ENCODE measurements at regions not wholly inside any gene's neighbourhood (a gene's known extent, or its start where the extent isn't known, plus 50 kb on each side); places are given as distances from the start of the nearest gene placed in this dataset.

DNA sequence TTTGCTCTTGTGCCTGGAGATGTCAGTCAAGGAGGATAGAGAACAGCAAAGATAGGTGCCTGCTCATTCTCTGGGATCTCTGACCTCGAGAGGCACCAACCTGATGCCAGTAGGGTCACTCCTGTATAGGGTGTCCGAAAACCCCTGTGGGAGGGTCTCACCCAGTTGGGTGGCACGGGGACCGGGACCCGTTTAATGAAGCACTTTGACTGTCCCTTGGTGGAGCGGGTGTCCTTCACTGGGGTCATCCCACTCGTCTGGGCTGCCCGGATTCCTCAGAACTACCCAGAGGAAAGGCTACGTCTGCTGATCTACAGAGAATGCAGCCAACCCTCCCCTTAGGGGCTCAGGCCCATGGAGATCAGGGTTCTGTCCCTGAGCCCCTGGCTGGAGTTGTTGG lies 157.6 kb downstream of the CAPZA3 start:
- Histone ChIP-seq H3K9me2 (replicated peaks; ENCODE audit: low read depth, low read length) (no peaks in the 10 kb centered on the region), H3F3A (ENCODE audit: low read depth) (no peaks in the 10 kb centered on the region), H2AFZ (ENCODE audit: low read length) (no peak overlapping the region), H3K36me3 (ENCODE audit: insufficient read depth, low read length) (no peaks in the 10 kb centered on the region), H3K4me2 (ENCODE audit: low read depth, low read length, poor library complexity, severe bottlenecking) (no peak overlapping the region), H3K4me1 (ENCODE audit: insufficient read depth, low read length, poor library complexity, severe bottlenecking) (no peaks in the 10 kb centered on the region), H3K4me3 (ENCODE audit: low read length, poor library complexity, severe bottlenecking) (no peak overlapping the region), H3K9me3 (ENCODE audit: insufficient read depth, low read depth, low read length) (no peaks in the 10 kb centered on the region), H3K79me2 (ENCODE audit: insufficient read depth, low read length) (no peaks in the 10 kb centered on the region), H4K20me1 (ENCODE audit: insufficient read depth, low read length, poor library complexity, severe bottlenecking) (no peaks in the 10 kb centered on the region), H3K9ac (ENCODE audit: low read depth, low read length, poor library complexity, severe bottlenecking) (no peak overlapping the region), H3K27me3 (ENCODE audit: insufficient read depth, low read length, poor library complexity, severe bottlenecking) (no peaks in the 10 kb centered on the region)
- no peak for TF ChIP-seq EZH2phosphoT487 (IDR thresholded peaks at IDR 0.05; ENCODE audit: borderline replicate concordance)
- TF ChIP-seq, protein P1, sequence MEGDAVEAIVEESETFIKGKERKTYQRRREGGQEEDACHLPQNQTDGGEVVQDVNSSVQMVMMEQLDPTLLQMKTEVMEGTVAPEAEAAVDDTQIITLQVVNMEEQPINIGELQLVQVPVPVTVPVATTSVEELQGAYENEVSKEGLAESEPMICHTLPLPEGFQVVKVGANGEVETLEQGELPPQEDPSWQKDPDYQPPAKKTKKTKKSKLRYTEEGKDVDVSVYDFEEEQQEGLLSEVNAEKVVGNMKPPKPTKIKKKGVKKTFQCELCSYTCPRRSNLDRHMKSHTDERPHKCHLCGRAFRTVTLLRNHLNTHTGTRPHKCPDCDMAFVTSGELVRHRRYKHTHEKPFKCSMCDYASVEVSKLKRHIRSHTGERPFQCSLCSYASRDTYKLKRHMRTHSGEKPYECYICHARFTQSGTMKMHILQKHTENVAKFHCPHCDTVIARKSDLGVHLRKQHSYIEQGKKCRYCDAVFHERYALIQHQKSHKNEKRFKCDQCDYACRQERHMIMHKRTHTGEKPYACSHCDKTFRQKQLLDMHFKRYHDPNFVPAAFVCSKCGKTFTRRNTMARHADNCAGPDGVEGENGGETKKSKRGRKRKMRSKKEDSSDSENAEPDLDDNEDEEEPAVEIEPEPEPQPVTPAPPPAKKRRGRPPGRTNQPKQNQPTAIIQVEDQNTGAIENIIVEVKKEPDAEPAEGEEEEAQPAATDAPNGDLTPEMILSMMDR (conservative IDR thresholded peaks at IDR 0.05; ENCODE audit: low read length): no peak

DNA sequence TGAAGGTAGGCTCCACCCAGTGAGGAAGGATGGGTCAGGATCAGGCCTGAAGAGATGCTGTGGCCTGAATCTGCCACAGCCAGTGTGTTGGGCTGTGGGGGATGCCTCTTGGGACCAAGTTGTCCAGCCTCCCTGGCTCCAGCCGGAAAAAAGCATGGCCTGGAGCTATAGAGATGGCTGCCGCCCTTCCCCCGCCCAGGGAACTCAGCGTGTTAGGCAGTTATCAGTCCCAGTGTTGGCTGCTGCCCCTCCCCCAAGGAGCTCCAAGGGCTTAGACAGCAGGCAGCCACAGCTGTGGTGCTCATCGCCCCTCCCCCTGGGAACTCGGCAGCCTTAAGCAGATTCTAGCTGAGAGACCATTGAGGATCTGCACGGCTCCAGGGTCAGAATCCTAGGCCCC lies 158.0 kb downstream of the CAPZA3 start:
- Histone ChIP-seq H3K4me2 (ENCODE audit: low read depth, low read length, poor library complexity, severe bottlenecking) (no peak overlapping the region), H4K20me1 (ENCODE audit: insufficient read depth, low read length, poor library complexity, severe bottlenecking) (no peaks in the 10 kb centered on the region), H3K36me3 (ENCODE audit: insufficient read depth, low read length) (no peaks in the 10 kb centered on the region), H2AFZ (ENCODE audit: low read length) (no peak overlapping the region), H3K4me3 (ENCODE audit: low read length, poor library complexity, severe bottlenecking) (no peak overlapping the region), H3K79me2 (ENCODE audit: insufficient read depth, low read length) (no peaks in the 10 kb centered on the region), H3K9ac (ENCODE audit: low read depth, low read length, poor library complexity, severe bottlenecking) (no peak overlapping the region), H3K9me3 (ENCODE audit: insufficient read depth, low read depth, low read length) (no peaks in the 10 kb centered on the region), H3K9me2 (replicated peaks; ENCODE audit: low read depth, low read length) (no peaks in the 10 kb centered on the region), H3K4me1 (ENCODE audit: insufficient read depth, low read length, poor library complexity, severe bottlenecking) (no peaks in the 10 kb centered on the region), H3F3A (ENCODE audit: low read depth) (no peaks in the 10 kb centered on the region), H3K27me3 (ENCODE audit: insufficient read depth, low read length, poor library complexity, severe bottlenecking) (no peaks in the 10 kb centered on the region)
- no peak for TF ChIP-seq EZH2phosphoT487 (IDR thresholded peaks at IDR 0.05; ENCODE audit: borderline replicate concordance)
- TF ChIP-seq, protein P1 (conservative IDR thresholded peaks at IDR 0.05; ENCODE audit: low read length): no peak

DNA sequence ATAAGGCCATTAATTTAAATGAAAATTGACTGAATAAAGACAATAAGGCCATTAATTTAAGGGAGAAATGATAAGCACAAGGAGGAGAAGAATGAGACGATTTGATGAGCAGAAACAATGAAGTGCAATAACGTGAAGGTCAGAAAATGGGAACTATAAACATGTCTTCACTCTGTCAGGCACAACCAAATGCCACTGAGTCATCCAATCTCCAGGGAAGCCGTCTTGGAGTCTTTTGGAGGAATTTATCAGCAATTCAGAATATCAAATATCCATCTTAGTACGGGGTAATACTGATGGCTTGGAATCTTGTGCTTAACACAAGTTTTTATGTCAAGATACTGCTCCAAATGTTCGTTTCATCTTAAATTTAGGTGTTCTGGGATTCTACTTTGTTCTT lies 159.9 kb downstream of the CAPZA3 start:
- Histone ChIP-seq H3K9me2 (replicated peaks; ENCODE audit: low read depth, low read length) (no peaks in the 10 kb centered on the region), H3K9ac (ENCODE audit: low read depth, low read length, poor library complexity, severe bottlenecking) (no peak overlapping the region), H3K27me3 (ENCODE audit: insufficient read depth, low read length, poor library complexity, severe bottlenecking) (no peaks in the 10 kb centered on the region), H3K4me1 (ENCODE audit: insufficient read depth, low read length, poor library complexity, severe bottlenecking) (no peaks in the 10 kb centered on the region), H3K9me3 (ENCODE audit: insufficient read depth, low read depth, low read length) (no peaks in the 10 kb centered on the region), H3K36me3 (ENCODE audit: insufficient read depth, low read length) (no peaks in the 10 kb centered on the region), H3K4me2 (ENCODE audit: low read depth, low read length, poor library complexity, severe bottlenecking) (no peak overlapping the region), H3F3A (ENCODE audit: low read depth) (no peaks in the 10 kb centered on the region), H2AFZ (ENCODE audit: low read length) (no peak overlapping the region), H4K20me1 (ENCODE audit: insufficient read depth, low read length, poor library complexity, severe bottlenecking) (no peaks in the 10 kb centered on the region), H3K79me2 (ENCODE audit: insufficient read depth, low read length) (no peaks in the 10 kb centered on the region), H3K4me3 (ENCODE audit: low read length, poor library complexity, severe bottlenecking) (no peak overlapping the region)
- TF ChIP-seq EZH2phosphoT487 (IDR thresholded peaks at IDR 0.05; ENCODE audit: borderline replicate concordance): no peak
- TF ChIP-seq, protein P1 (conservative IDR thresholded peaks at IDR 0.05; ENCODE audit: low read length): no peak

Data from Loucy (cell line).